ENCODE measurements at regions not wholly inside any gene's neighbourhood (a gene's known extent, or its start where the extent isn't known, plus 50 kb on each side); places are given as distances from the start of the nearest gene placed in this dataset.

GRCh38 chr2:105537466-105537865 lies 138.6 kb upstream of the FHL2 start:
- H3K4me2 ChIP-seq (ENCODE audit: low read length), result no peak overlapping the region
- H3K27me3 ChIP-seq (ENCODE audit: insufficient read depth, low read length), result peaks cover 10% of the 10 kb centered on the region; the same call in 1 of the 2 replicates
- H3K9ac ChIP-seq (ENCODE audit: low read length), result no peak overlapping the region
- RAD21 ChIA-PET (ENCODE audit: low non-redundant PET in 1 of 2, low total read pairs in 2 of 2, uncharacterized antibody in 2 of 2, unreplicated experiment in 2 of 2), result interaction anchor here in 1 of 2 experiments (0.6 kb wide), 1 partner anchor 17 kb away, joined by 3 read pairs; no protein-coding TSS in a partner anchor
- no peaks in the 10 kb centered on the region for H3K36me3 ChIP-seq (ENCODE audit: control insufficient read depth in 1 of 2, insufficient read depth in 2 of 2, low read length in 2 of 2)
- no peak for DNase-seq (ENCODE audit: low read depth, low spot score)
- CTCF ChIA-PET, result no interaction called here
- H4K20me1 ChIP-seq (ENCODE audit: insufficient read depth), result no peaks in the 10 kb centered on the region
- no peak overlapping the region for H3K4me3 ChIP-seq (replicated peaks in 1 of 2; ENCODE audit: low read depth in 1 of 2, low read length in 2 of 2)
- POLR2A ChIA-PET, result no interaction called here
- H3K9me3 ChIP-seq (ENCODE audit: control insufficient read depth in 1 of 2, insufficient read depth in 1 of 2, low read depth in 1 of 2, low read length in 2 of 2), result no peaks in the 10 kb centered on the region
- TF ChIP-seq, protein P1, sequence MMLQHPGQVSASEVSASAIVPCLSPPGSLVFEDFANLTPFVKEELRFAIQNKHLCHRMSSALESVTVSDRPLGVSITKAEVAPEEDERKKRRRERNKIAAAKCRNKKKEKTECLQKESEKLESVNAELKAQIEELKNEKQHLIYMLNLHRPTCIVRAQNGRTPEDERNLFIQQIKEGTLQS (IDR thresholded peaks at IDR 0.05), result no peak
- TF ChIP-seq MAX (IDR thresholded peaks at IDR 0.05) (no peak), EZH2 (IDR thresholded peaks at IDR 0.05) (no peak), RAD21 (IDR thresholded peaks at IDR 0.05; ENCODE audit: low read depth) (no peak), ELF1 (IDR thresholded peaks at IDR 0.05; ENCODE audit: borderline replicate concordance, low read depth) (no peak), POLR2A (IDR thresholded peaks at IDR 0.05; ENCODE audit: borderline replicate concordance, extremely low read depth, insufficient read depth, insufficient read length) (no peak), EGR1 (IDR thresholded peaks at IDR 0.05; ENCODE audit: low read depth) (no peak), SRF (IDR thresholded peaks at IDR 0.05; ENCODE audit: low read depth) (no peak), SIN3A (IDR thresholded peaks at IDR 0.05; ENCODE audit: low read depth) (no peak), EZH2phosphoT487 (IDR thresholded peaks at IDR 0.05; ENCODE audit: borderline replicate concordance) (no peak), FOSL1 (IDR thresholded peaks at IDR 0.05; ENCODE audit: low read depth) (no peak), POLR2AphosphoS5 (IDR thresholded peaks at IDR 0.05; ENCODE audit: low read depth, low read length) (no peak), JUND (IDR thresholded peaks at IDR 0.05) (no peak)
- ATAC-seq, result no peak
- peaks cover 0 to 8% of the 10 kb centered on the region in 2 experiments; a peak in 1 of 4 replicates for H3K4me1 ChIP-seq (ENCODE audit: control insufficient read depth in 1 of 2, insufficient read depth in 2 of 2, low read length in 2 of 2)
- BruUV-seq (replicated peaks), result no TSS peak
- no peaks in the 10 kb centered on the region for H3K79me2 ChIP-seq (ENCODE audit: insufficient read depth, low read length)
- H3K27ac ChIP-seq (ENCODE audit: low read depth, low read length), result no peak overlapping the region
- no peak overlapping the region for H2AFZ ChIP-seq (ENCODE audit: low read depth, low read length, poor library complexity, severe bottlenecking)
- intact Hi-C loops (cut with micrococcal nuclease), result no loop called here
- no peaks in the 10 kb centered on the region for H3K9me2 ChIP-seq (ENCODE audit: insufficient read depth)

DNA sequence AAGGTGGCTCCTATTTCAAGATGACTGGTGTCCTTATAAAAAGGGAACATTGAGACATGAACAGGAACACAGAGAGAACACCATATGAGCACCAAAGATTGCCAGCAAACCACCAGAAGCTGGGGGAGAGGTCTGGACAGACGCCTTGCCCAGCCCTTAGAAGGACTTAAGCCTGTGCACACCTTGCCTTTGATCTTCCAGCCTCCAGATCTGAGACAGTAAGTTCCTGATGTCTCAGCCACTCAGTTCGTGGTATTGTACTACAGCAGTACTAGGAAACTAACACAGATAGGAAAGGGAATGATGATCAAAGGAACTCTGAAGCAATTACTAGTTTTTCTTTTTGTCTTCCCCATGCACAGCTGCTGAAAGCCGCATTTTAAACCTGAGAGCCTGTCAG lies 137.3 kb upstream of the FHL2 start:
- no peaks in the 10 kb centered on the region for H4K20me1 ChIP-seq (ENCODE audit: insufficient read depth)
- DNase-seq (ENCODE audit: low read depth, low spot score) (no peak), ATAC-seq (no peak)
- no TSS peak for BruUV-seq (replicated peaks)
- H3K27ac ChIP-seq (ENCODE audit: low read depth, low read length), result no peak overlapping the region
- H3K9ac ChIP-seq (ENCODE audit: low read length), result no peak overlapping the region
- intact Hi-C loops (cut with micrococcal nuclease), result no loop called here
- H3K9me3 ChIP-seq (ENCODE audit: control insufficient read depth in 1 of 2, insufficient read depth in 1 of 2, low read depth in 1 of 2, low read length in 2 of 2), result no peaks in the 10 kb centered on the region
- H2AFZ ChIP-seq (ENCODE audit: low read depth, low read length, poor library complexity, severe bottlenecking), result no peak overlapping the region
- no peaks in the 10 kb centered on the region for H3K9me2 ChIP-seq (ENCODE audit: insufficient read depth)
- POLR2A ChIA-PET, result no interaction called here
- RAD21 ChIA-PET (ENCODE audit: low non-redundant PET in 1 of 2, low total read pairs in 2 of 2, uncharacterized antibody in 2 of 2, unreplicated experiment in 2 of 2), result no interaction called here
- H3K4me2 ChIP-seq (ENCODE audit: low read length), result no peak overlapping the region
- CTCF ChIA-PET, result no interaction called here
- H3K4me1 ChIP-seq (ENCODE audit: control insufficient read depth in 1 of 2, insufficient read depth in 2 of 2, low read length in 2 of 2), result no peaks in the 10 kb centered on the region
- H3K27me3 ChIP-seq (ENCODE audit: insufficient read depth, low read length), result peaks cover 10% of the 10 kb centered on the region; the same call in 1 of the 2 replicates
- no peak overlapping the region for H3K4me3 ChIP-seq (replicated peaks in 1 of 2; ENCODE audit: low read depth in 1 of 2, low read length in 2 of 2)
- H3K79me2 ChIP-seq (ENCODE audit: insufficient read depth, low read length), result no peaks in the 10 kb centered on the region
- H3K36me3 ChIP-seq (ENCODE audit: control insufficient read depth in 1 of 2, insufficient read depth in 2 of 2, low read length in 2 of 2), result no peaks in the 10 kb centered on the region
- TF ChIP-seq EZH2phosphoT487 (IDR thresholded peaks at IDR 0.05; ENCODE audit: borderline replicate concordance), result no peak
- no peak for TF ChIP-seq CBX3 (IDR thresholded peaks at IDR 0.05; ENCODE audit: low read depth)
- no peak for TF ChIP-seq RAD21 (IDR thresholded peaks at IDR 0.05; ENCODE audit: low read depth)
- TF ChIP-seq EZH2 (IDR thresholded peaks at IDR 0.05), result no peak
- no peak for TF ChIP-seq ZFX (IDR thresholded peaks at IDR 0.05)
- TF ChIP-seq FOSL1 (IDR thresholded peaks at IDR 0.05; ENCODE audit: low read depth), result no peak
- TF ChIP-seq TCF7L2 (IDR thresholded peaks at IDR 0.05; ENCODE audit: borderline replicate concordance, extremely low read depth, insufficient read depth, insufficient read length), result no peak
- TF ChIP-seq MAX (IDR thresholded peaks at IDR 0.05), result no peak
- no peak for TF ChIP-seq ZNF274 (IDR thresholded peaks at IDR 0.05; ENCODE audit: low read depth, low read length)
- no peak for TF ChIP-seq EGR1 (IDR thresholded peaks at IDR 0.05; ENCODE audit: low read depth)
- no peak for TF ChIP-seq YY1 (IDR thresholded peaks at IDR 0.05; ENCODE audit: extremely low read depth, insufficient replicate concordance, low read depth, low read length)
- TF ChIP-seq SP1 (IDR thresholded peaks at IDR 0.05; ENCODE audit: low read depth), result no peak
- TF ChIP-seq CEBPB (IDR thresholded peaks at IDR 0.05; ENCODE audit: low read depth), result no peak
- TF ChIP-seq, protein P2, sequence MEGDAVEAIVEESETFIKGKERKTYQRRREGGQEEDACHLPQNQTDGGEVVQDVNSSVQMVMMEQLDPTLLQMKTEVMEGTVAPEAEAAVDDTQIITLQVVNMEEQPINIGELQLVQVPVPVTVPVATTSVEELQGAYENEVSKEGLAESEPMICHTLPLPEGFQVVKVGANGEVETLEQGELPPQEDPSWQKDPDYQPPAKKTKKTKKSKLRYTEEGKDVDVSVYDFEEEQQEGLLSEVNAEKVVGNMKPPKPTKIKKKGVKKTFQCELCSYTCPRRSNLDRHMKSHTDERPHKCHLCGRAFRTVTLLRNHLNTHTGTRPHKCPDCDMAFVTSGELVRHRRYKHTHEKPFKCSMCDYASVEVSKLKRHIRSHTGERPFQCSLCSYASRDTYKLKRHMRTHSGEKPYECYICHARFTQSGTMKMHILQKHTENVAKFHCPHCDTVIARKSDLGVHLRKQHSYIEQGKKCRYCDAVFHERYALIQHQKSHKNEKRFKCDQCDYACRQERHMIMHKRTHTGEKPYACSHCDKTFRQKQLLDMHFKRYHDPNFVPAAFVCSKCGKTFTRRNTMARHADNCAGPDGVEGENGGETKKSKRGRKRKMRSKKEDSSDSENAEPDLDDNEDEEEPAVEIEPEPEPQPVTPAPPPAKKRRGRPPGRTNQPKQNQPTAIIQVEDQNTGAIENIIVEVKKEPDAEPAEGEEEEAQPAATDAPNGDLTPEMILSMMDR (IDR thresholded peaks at IDR 0.05 in 2 of 3, conservative IDR thresholded peaks at IDR 0.05 in 1 of 3; ENCODE audit: borderline replicate concordance in 1 of 3, insufficient read depth in 1 of 3, low read depth in 2 of 3, low read length in 2 of 3), result no peak
- TF ChIP-seq, protein P1 (IDR thresholded peaks at IDR 0.05), result no peak

All from HCT116 (cell line).